Mucosa of descending colon (tissue), 3 donors: ENCODE measurements at regions not wholly inside any gene's neighbourhood (a gene's known extent, or its start where the extent isn't known, plus 50 kb on each side); places are given as distances from the start of the nearest gene placed in this dataset.

ENCODE experiments used
- ATAC-seq: fragments of 200-7000 bp; cut with Tn5 transposase; one replicate; pipeline ENCODE4 v1.9.1; 2020; ENCODE audit warnings: mild to moderate bottlenecking, moderate library complexity
- DNase-seq, 3 donors: peaks; one replicate each; pipeline ENCODE4 v3.0.0-alpha.2; 2020
- H3K36me3 ChIP-seq: fragments of 200-600 bp; one replicate; pipeline ENCODE4 v1.8.0; 2021; ENCODE audit warnings: low read depth, mild to moderate bottlenecking
- H3K4me1 ChIP-seq: fragments of 200-600 bp; one replicate; pipeline ENCODE4 v1.8.0; 2021; ENCODE audit warnings: low read depth, mild to moderate bottlenecking
- H3K4me3 ChIP-seq: fragments of 200-600 bp; one replicate; pipeline ENCODE4 v1.8.0; 2021; ENCODE audit warnings: mild to moderate bottlenecking
- H3K9me3 ChIP-seq: fragments of 200-600 bp; one replicate; pipeline ENCODE4 v1.8.0; 2021; ENCODE audit warnings: mild to moderate bottlenecking
- CTCF ChIP-seq: fragments of 200-600 bp; IDR thresholded peaks from one replicate; pipeline ENCODE4 v1.8.0; 2022; ENCODE audit warnings: antibody characterized with exemption, mild to moderate bottlenecking
- intact Hi-C, 2 donors: fragments of 100-400 bp; cut with DNase I in 1 of 2; cut with micrococcal nuclease in 1 of 2; formaldehyde crosslinking; loops; one replicate each; pipeline versions ENCODE4 v1.11.0 to v1.11.1; 2022; cut with DNase I, micrococcal nuclease
- donor health status: DM: no; HTN: no; CAD: no; lungs with moderate emphysema.
- donor health status: DM: no; HTN: no; CAD: no.
- donor health status: DM: no; HTN: yes; CAD: no.

DNA sequence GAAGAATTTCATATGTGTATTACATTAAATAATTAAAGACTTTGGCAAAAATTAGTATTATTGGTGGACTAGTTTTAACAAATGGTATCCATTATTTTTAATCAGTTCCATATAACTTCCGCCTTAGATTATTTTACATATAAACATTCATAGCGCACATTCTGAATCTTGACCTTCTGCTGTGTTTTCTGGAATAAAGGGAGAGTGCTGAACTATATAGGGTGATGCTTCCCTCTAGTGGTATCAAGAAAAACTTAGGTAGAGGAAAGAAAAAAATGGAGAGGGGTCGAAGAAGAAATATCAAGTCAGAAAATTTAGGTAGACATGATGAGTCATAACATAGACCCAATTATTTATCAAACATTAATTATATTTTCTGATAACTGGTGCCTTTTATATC lies 155.6 kb upstream of the PACRGL start:
- intact Hi-C loops = loop anchor here in 1 of 2 donors (10.0 kb wide), 2 partner anchors 130 to 140 kb away; no protein-coding TSS in a partner anchor
- Histone ChIP-seq H3K36me3 (no peaks in the 10 kb centered on the region), H3K4me3 (no peak overlapping the region), H3K4me1 (no peaks in the 10 kb centered on the region), H3K9me3 (no peaks in the 10 kb centered on the region)
- no peak for TF ChIP-seq CTCF
- no peak for DNase-seq
- peak; percentile 34 for ATAC-seq

DNA sequence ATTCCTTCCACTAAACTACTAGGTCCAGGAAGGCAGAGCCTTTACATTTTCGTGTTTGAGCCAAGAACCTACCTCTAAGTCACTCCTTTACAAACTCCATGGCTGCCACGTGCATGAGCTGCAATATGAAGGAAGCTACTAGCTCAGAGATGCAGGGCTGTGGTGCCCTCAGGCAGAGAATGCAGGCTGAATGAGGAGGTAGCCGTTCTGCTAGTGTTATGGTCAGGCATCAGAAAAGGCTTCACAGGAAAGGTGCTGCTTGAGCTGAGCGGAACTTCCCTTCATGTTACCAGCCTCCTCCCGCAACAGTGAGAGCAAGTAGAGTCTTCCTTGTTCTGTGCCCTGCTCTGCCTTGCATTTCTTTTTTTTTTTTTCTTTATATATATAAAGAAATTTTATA lies 148.3 kb upstream of the PACRGL start:
- H3K36me3 ChIP-seq = no peaks in the 10 kb centered on the region
- H3K4me1 ChIP-seq = no peaks in the 10 kb centered on the region
- DNase-seq (no peak), ATAC-seq (no peak)
- H3K4me3 ChIP-seq = no peak overlapping the region
- intact Hi-C loops = no loop called here
- no peak for TF ChIP-seq CTCF
- H3K9me3 ChIP-seq = no peaks in the 10 kb centered on the region

GRCh38 chr4:20554134-20554533 lies 146.1 kb upstream of the PACRGL start:
- no peaks in the 10 kb centered on the region for H3K36me3 ChIP-seq
- intact Hi-C loops = no loop called here
- no peak for TF ChIP-seq CTCF
- no peak for DNase-seq
- no peaks in the 10 kb centered on the region for H3K4me1 ChIP-seq
- H3K4me3 ChIP-seq = no peak overlapping the region
- no peaks in the 10 kb centered on the region for H3K9me3 ChIP-seq
- no peak for ATAC-seq

- DNase-seq (no peak), ATAC-seq (no peak)
- Histone ChIP-seq H3K9me3 (no peaks in the 10 kb centered on the region), H3K4me1 (no peaks in the 10 kb centered on the region), H3K4me3 (no peak overlapping the region), H3K36me3 (no peaks in the 10 kb centered on the region)
- intact Hi-C loops = no loop called here
- TF ChIP-seq CTCF = no peak
Observed at GRCh38 chr4:20565075-20565721, 135.1 kb upstream of the PACRGL start.

DNA sequence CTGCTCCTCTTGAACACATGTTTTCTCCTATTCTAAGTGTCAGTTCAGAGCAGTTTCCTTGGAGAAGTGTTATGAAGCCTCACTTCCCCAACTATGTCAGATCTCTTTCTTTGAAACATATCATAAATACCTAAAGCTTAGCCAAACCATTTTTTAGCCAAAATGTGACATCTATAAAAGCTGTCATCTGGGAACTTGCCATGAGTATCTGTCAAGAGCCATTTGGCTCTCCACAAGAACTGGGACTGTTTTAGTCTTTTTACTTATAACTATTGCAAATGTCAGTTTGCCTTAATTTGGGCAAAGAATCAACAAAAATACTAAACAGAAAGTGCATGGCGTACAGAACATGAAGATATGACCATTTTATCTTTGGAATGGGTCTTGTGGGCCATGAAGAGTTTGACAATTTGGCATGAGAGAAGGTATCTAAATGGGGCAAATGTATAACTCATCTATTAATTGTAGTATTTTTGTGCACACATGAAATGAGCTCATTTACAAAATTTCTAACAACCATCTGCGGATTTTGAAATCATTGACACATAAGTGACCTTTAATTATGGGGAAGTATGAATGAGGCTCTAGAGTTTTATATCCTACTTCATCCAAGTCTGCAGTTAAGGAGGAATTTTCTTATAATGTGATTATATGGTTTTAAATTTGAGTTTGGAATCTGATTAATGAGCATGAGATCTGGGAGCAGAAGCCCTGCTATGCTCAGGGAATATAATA lies 129.1 kb upstream of the PACRGL start:
- ATAC-seq (no peak), DNase-seq (no peak)
- intact Hi-C loops = no loop called here
- Histone ChIP-seq H3K9me3 (no peaks in the 10 kb centered on the region), H3K4me3 (no peak overlapping the region), H3K36me3 (no peaks in the 10 kb centered on the region), H3K4me1 (no peaks in the 10 kb centered on the region)
- TF ChIP-seq CTCF = no peak
